AG04450 (cell line): ENCODE measurements at regions not wholly inside any gene's neighbourhood (a gene's known extent, or its start where the extent isn't known, plus 50 kb on each side); places are given as distances from the start of the nearest gene placed in this dataset.

Source experiments
- CTCF ChIA-PET: fragments of 300-600, 350-600 bp; formaldehyde crosslinking; extraction: SDS; loops from one replicate; lab custom pipeline; 2022; ENCODE audit warnings: antibody characterized with exemption, inconsistent platforms; lab: Charles Lee
- POLR2A ChIA-PET: fragments of 350-600 bp; formaldehyde crosslinking; extraction: SDS; loops from one replicate; lab custom pipeline; 2021; ENCODE audit warnings: antibody characterized with exemption, inconsistent platforms; lab: Yijun Ruan, JAX
- DNase-seq: peaks from one replicate; pipeline ENCODE4 v3.0.0-alpha.2; 2011; ENCODE audit warnings: low read depth, low spot score
- H3K27ac ChIP-seq: one replicate; pipeline ENCODE4 v1.5.1; 2012; ENCODE audit warnings: low read depth, low read length, control low read depth
- H3K27me3 ChIP-seq: one replicate; pipeline ENCODE4 v1.6.0; 2012; ENCODE audit warnings: low read length; ENCODE audit not compliant: control insufficient read depth, insufficient read depth
- H3K4me3 ChIP-seq: 2 replicates; pipeline ENCODE4 v1.5.1; 2011; ENCODE audit warnings: mild to moderate bottlenecking, low read depth, low read length, control low read depth
- H3K9me3 ChIP-seq: 2 replicates; pipeline ENCODE4 v1.5.1; 2012; ENCODE audit warnings: low read length; ENCODE audit not compliant: control insufficient read depth, insufficient read depth
- TF ChIP-seq, protein P1 (sequence below): IDR thresholded peaks from 2 replicates; pipeline ENCODE4 v1.5.1; 2011; ENCODE audit warnings: low read depth, low read length, control low read depth, inconsistent platforms

DNA sequence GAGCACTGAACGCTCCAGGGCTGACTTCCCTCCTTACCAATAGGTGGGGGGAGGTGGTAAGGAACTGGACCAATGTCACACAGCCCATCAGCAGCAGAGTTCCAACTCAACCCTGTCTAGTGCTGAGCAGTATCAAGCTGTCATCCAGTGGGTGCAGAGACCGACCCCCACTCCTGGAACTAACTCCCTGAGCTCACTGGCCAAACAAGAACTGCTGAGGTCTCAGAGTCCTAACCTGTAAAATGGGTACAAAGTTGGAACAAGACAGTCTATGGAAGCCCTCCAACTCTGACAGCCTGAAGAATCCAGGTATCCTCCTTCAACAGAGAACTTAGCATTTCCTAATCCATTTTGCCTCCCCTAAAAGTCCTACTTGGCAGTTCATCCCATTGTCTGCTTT lies 91.1 kb upstream of the CLMN start:
- Histone ChIP-seq H3K9me3 (no peaks in the 10 kb centered on the region), H3K4me3 (no peak overlapping the region), H3K27me3 (no peaks in the 10 kb centered on the region), H3K27ac (no peak overlapping the region)
- POLR2A ChIA-PET, result no interaction called here
- CTCF ChIA-PET, result interaction anchor here (1.1 kb wide), 1 partner anchor 21 kb away, joined by 3 read pairs; no protein-coding TSS in a partner anchor
- TF ChIP-seq, protein P1, sequence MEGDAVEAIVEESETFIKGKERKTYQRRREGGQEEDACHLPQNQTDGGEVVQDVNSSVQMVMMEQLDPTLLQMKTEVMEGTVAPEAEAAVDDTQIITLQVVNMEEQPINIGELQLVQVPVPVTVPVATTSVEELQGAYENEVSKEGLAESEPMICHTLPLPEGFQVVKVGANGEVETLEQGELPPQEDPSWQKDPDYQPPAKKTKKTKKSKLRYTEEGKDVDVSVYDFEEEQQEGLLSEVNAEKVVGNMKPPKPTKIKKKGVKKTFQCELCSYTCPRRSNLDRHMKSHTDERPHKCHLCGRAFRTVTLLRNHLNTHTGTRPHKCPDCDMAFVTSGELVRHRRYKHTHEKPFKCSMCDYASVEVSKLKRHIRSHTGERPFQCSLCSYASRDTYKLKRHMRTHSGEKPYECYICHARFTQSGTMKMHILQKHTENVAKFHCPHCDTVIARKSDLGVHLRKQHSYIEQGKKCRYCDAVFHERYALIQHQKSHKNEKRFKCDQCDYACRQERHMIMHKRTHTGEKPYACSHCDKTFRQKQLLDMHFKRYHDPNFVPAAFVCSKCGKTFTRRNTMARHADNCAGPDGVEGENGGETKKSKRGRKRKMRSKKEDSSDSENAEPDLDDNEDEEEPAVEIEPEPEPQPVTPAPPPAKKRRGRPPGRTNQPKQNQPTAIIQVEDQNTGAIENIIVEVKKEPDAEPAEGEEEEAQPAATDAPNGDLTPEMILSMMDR, result no peak
- no peak for DNase-seq

DNA sequence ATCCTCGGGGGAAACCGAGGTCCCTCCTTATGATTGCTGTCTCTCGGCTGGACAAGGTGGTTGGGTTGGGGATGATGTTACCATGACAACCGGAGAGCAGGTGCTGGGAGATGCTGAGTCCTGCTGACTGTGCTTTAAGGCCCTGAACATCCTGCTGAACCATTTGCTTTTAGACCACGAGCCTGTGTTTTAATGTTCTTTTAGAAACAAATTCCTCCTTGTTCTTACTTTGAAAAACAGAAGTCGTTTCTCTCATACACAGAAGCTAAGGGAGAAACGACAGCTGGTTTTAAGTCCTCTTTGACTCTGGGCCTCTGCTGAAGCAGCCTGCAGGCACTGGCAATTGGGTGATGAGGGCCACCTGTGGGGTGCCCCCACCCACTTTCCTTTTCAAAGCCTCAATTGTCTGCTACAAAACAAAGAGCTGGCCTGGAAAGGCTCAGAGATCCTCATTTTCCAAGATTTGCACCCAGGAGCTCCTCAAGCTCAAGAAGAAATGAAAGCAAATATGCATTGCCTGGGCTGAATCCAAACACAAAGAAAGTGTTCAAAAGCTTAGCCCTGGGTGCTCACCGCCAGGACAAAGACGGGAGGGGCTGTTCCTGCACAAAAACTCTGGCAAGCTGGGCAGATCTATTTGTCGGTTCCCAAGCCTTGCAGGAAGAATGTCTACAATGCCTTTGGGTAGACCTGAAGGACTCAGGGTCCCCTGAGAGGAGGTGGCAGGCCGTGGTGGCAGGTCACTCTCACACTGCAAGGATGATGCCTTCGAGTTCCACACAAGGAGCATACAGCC lies 90.0 kb upstream of the CLMN start:
- DNase-seq, result no peak
- Histone ChIP-seq H3K4me3 (no peak overlapping the region), H3K27me3 (no peaks in the 10 kb centered on the region), H3K27ac (no peak overlapping the region), H3K9me3 (no peaks in the 10 kb centered on the region)
- TF ChIP-seq, protein P1, result no peak
- POLR2A ChIA-PET, result no interaction called here
- CTCF ChIA-PET, result no interaction called here

DNA sequence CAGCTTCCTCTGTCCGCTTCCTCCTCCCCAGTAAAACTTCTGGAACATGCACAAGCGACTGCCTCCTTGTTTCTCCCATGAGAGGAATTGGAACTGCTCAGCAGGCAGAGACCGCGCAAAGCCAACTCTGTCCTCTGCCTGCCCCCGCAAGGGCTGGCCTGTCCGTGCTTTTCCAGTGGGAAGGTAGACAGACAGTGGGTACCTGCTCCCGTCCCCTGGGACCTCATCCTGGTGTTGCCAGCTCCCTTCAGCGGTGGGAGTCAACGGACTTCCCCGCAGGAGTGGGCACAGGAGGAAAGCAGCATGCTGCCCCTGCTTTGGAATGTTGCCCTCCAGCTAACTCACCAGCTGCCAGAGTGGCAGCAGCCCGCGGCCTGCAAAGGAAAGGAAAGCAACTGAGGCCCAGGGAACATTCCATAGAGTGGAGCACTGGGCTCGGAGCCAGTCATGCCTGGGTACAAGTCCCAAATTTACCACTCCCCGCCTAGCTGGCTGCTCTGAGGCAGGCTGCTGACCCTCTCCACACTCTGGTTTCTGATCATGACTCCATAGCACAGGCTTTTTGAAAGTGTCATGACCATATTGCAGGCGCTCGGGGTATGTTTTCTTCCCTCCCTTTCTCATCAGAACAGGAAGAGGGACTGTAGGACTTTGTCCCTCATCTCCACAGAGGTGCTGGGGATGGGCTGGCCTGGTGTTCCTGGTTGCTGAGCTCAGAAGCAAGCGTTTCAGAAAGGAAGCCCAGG lies 89.2 kb upstream of the CLMN start:
- no peak overlapping the region for H3K27ac ChIP-seq
- H3K27me3 ChIP-seq, result no peaks in the 10 kb centered on the region
- H3K9me3 ChIP-seq, result no peaks in the 10 kb centered on the region
- POLR2A ChIA-PET, result no interaction called here
- no peak overlapping the region for H3K4me3 ChIP-seq
- no peak for DNase-seq
- TF ChIP-seq, protein P1, result no peak
- CTCF ChIA-PET, result no interaction called here

DNA sequence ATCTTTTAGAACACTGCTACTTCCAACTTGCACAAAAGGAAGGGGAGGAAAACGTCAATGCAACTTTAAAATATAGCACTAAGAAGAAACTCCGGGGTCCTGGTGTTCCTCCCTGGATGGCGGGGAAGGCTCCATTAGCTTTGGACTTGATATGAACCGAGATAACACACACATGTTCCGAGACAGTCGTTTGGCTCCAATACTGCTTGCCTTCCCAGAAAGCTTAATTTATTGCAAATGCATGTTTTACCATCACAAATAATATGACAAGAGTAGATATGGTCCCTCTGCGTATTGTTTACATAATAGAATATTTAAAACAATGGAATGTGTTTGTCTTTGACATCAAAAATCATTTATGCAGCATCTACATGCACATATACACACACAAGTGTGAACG lies 87.6 kb upstream of the CLMN start:
- ChIA-PET CTCF (no interaction called here), POLR2A (no interaction called here)
- Histone ChIP-seq H3K4me3 (no peak overlapping the region), H3K27ac (no peak overlapping the region), H3K27me3 (no peaks in the 10 kb centered on the region), H3K9me3 (no peaks in the 10 kb centered on the region)
- TF ChIP-seq, protein P1, result no peak
- DNase-seq, result no peak

DNA sequence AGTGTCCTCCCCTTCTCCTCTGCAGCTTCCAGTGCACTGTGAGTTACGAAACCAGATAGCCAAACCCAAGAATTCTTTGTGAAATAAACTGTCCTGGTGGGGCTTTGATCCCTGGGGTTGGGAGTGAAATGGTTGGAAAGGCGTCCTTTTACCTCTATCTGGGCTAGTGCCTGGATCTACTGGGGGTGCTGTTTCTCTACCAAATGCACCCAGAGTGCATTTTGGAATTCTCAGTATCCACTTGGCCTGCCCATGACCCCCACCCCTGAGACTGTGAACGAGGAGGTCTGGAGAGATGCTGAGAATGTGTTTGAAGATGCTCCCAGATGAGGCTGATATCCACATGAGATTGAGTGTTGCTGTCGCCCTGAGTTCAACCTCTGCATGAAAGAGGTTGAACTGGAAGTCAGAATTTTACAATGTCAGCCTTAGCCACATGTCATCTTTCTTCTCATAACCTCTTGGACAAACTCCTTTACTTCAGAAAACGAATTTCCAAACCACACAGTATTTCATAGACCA lies 87.1 kb upstream of the CLMN start:
- H3K4me3 ChIP-seq, result no peak overlapping the region
- H3K27me3 ChIP-seq, result no peaks in the 10 kb centered on the region
- TF ChIP-seq, protein P1, result no peak
- ChIA-PET POLR2A (no interaction called here), CTCF (no interaction called here)
- no peak overlapping the region for H3K27ac ChIP-seq
- DNase-seq, result no peak
- H3K9me3 ChIP-seq, result no peaks in the 10 kb centered on the region
